A673 (cell line): ENCODE measurements at regions not wholly inside any gene's neighbourhood (a gene's known extent, or its start where the extent isn't known, plus 50 kb on each side); places are given as distances from the start of the nearest gene placed in this dataset.

ENCODE experiments used
- BruUV-seq: library from RNA; stranded (reverse); fragments of 400-500 nt; replicated peaks from 2 replicates; lab custom pipeline; 2021; lab: Mats Ljungman, UMichigan
- CTCF ChIA-PET: fragments of 300-600 bp; sonication (Branson Sonifier 250); formaldehyde crosslinking; loops from one replicate; lab custom pipeline; 2022; ENCODE audit warnings: antibody characterized with exemption; lab: Charles Lee
- POLR2A ChIA-PET: fragments of 300-600 bp; sonication (Branson Sonifier 250); formaldehyde crosslinking; loops from one replicate; lab custom pipeline; 2022; ENCODE audit warnings: antibody characterized with exemption; ENCODE audit not compliant: low non-redundant PET; lab: Charles Lee
- DNase-seq: peaks from one replicate; pipeline ENCODE4 v3.0.0-alpha.2; 2015; ENCODE audit warnings: low spot score
- H3K27ac ChIP-seq: fragments of 200-600 bp; sonication (generic); 2 replicates; pipeline ENCODE4 v1.5.1; 2016; ENCODE audit warnings: mixed run types, low read depth, mild to moderate bottlenecking, mixed read lengths, antibody characterized with exemption, low read length; ENCODE audit not compliant: poor library complexity, severe bottlenecking
- H3K27me3 ChIP-seq: fragments of 200-600 bp; sonication (generic); replicated peaks from 2 replicates; pipeline ENCODE4 v1.6.1; 2017; ENCODE audit warnings: mixed run types, low read depth, mild to moderate bottlenecking, mixed read lengths, antibody characterized with exemption, low read length; ENCODE audit not compliant: insufficient read depth, poor library complexity
- H3K36me3 ChIP-seq: fragments of 200-600 bp; sonication (generic); 2 replicates; pipeline ENCODE4 v1.6.1; 2016; ENCODE audit warnings: mixed run types, mild to moderate bottlenecking, mixed read lengths, antibody characterized with exemption, low read length; ENCODE audit not compliant: insufficient read depth, poor library complexity, severe bottlenecking
- H3K4me1 ChIP-seq: fragments of 200-600 bp; sonication (generic); 2 replicates; pipeline ENCODE4 v1.6.1; 2017; ENCODE audit warnings: mixed run types, mild to moderate bottlenecking, mixed read lengths, antibody characterized with exemption, low read length; ENCODE audit not compliant: insufficient read depth, poor library complexity, severe bottlenecking
- H3K4me3 ChIP-seq: fragments of 200-600 bp; sonication (generic); 2 replicates; pipeline ENCODE4 v1.5.1; 2016; ENCODE audit warnings: low read depth, mixed run types, mild to moderate bottlenecking, mixed read lengths, low read length; ENCODE audit not compliant: poor library complexity, severe bottlenecking
- H3K9me3 ChIP-seq: fragments of 200-600 bp; sonication (generic); 2 replicates; pipeline ENCODE4 v1.6.1; 2016; ENCODE audit warnings: mixed run types, low read depth, mild to moderate bottlenecking, mixed read lengths, antibody characterized with exemption, low read length; ENCODE audit not compliant: poor library complexity, severe bottlenecking
- CTCF ChIP-seq: fragments of 300-800, 200-600 bp; sonication (generic); conservative IDR thresholded peaks from 2 replicates; pipeline ENCODE4 v1.5.1; 2017; ENCODE audit warnings: low read depth, mild to moderate bottlenecking, antibody characterized with exemption, low read length, moderate library complexity, mixed read lengths
- EZH2 ChIP-seq: fragments of 200-600 bp; sonication (generic); IDR thresholded peaks from 2 replicates; pipeline ENCODE4 v1.6.1; 2017; ENCODE audit warnings: borderline replicate concordance, low read depth, mild to moderate bottlenecking, mixed read lengths, antibody characterized with exemption, low read length; ENCODE audit not compliant: poor library complexity, severe bottlenecking
- intact Hi-C: fragments of 100-400 bp; cut with micrococcal nuclease; formaldehyde crosslinking; loops from one replicate; pipeline ENCODE4 v1.10.0; 2022; ENCODE audit not compliant: unreplicated experiment

- H3K36me3 ChIP-seq = no peaks in the 10 kb centered on the region
- ChIA-PET POLR2A (no interaction called here), CTCF (no interaction called here)
- intact Hi-C loops = no loop called here
- peaks cover 18% of the 10 kb centered on the region for H3K27me3 ChIP-seq
- H3K4me3 ChIP-seq = no peak overlapping the region
- TF ChIP-seq EZH2 = no peak
- no peak for TF ChIP-seq CTCF
- H3K4me1 ChIP-seq = no peaks in the 10 kb centered on the region
- DNase-seq = no peak
- H3K9me3 ChIP-seq = no peaks in the 10 kb centered on the region
- H3K27ac ChIP-seq = no peak overlapping the region
- no TSS peak for BruUV-seq
Measured at GRCh38 chr2:59932341-59932740, 621.1 kb downstream of the BCL11A start.

GRCh38 chr2:59930430-59930829, 623.0 kb downstream of the BCL11A start:
- intact Hi-C loops = no loop called here
- Histone ChIP-seq H3K9me3 (no peaks in the 10 kb centered on the region), H3K36me3 (no peaks in the 10 kb centered on the region), H3K27ac (no peak overlapping the region), H3K4me1 (no peaks in the 10 kb centered on the region), H3K4me3 (no peak overlapping the region), H3K27me3 (peaks cover 21% of the 10 kb centered on the region)
- ChIA-PET POLR2A (no interaction called here), CTCF (no interaction called here)
- no peak for TF ChIP-seq CTCF
- TF ChIP-seq EZH2 = no peak
- BruUV-seq = no TSS peak
- no peak for DNase-seq

- Histone ChIP-seq H3K36me3 (no peaks in the 10 kb centered on the region), H3K4me3 (no peak overlapping the region), H3K27me3 (peaks cover 9% of the 10 kb centered on the region), H3K9me3 (no peaks in the 10 kb centered on the region), H3K4me1 (no peaks in the 10 kb centered on the region), H3K27ac (no peak overlapping the region)
- ChIA-PET CTCF (no interaction called here), POLR2A (no interaction called here)
- intact Hi-C loops = no loop called here
- no peak for TF ChIP-seq CTCF
- no peak for TF ChIP-seq EZH2
- no peak for DNase-seq
- BruUV-seq = no TSS peak
Measured at GRCh38 chr2:59926731-59927130, 626.7 kb downstream of the BCL11A start.
